GM12878 (cell line): ENCODE measurements at regions not wholly inside any gene's neighbourhood (a gene's known extent, or its start where the extent isn't known, plus 50 kb on each side); places are given as distances from the start of the nearest gene placed in this dataset.

Experiments
- ATAC-seq: fragments of 200-7000 bp; cut with Tn5 transposase; 3 replicates; pipeline ENCODE4 v1.9.1; 2020; ENCODE audit warnings: mild to moderate bottlenecking, moderate library complexity
- BruUV-seq: library from RNA; stranded (reverse); fragments of 400-500 nt; replicated peaks from 2 replicates; lab custom pipeline; 2021; lab: Mats Ljungman, UMichigan
- CTCF ChIA-PET: fragments of 300-600 bp; sonication (Branson Sonifier 250); formaldehyde crosslinking; extraction: SDS; loops from one replicate; lab custom pipeline; 2021; ENCODE audit warnings: inconsistent platforms; lab: Yijun Ruan, JAX
- POLR2A ChIA-PET: fragments of 350-600 bp; formaldehyde crosslinking; extraction: SDS; loops from one replicate; lab custom pipeline; 2021; ENCODE audit warnings: inconsistent platforms; lab: Charles Lee
- RAD21 ChIA-PET: fragments of 300-600 bp; sonication (Branson Sonifier 250); formaldehyde crosslinking; loops from one replicate; lab custom pipeline; 2023; ENCODE audit warnings: antibody characterized with exemption; ENCODE audit not compliant: unreplicated experiment; lab: Charles Lee
- SMC1A ChIA-PET: fragments of 300-600 bp; sonication (Branson Sonifier 250); formaldehyde crosslinking; loops from one replicate; lab custom pipeline; 2023; ENCODE audit not compliant: unreplicated experiment, uncharacterized antibody; lab: Charles Lee
- DNase-seq: peaks from one replicate; pipeline ENCODE4 v3.0.0-alpha.2; 2011; ENCODE audit warnings: low read depth, low spot score
- FAIRE-seq: peaks from 3 replicates; lab custom pipeline; 2011; peaks lifted over from hg19 to GRCh38; lab: Jason Lieb, UNC
- H2AFZ ChIP-seq: 2 replicates; pipeline ENCODE4 v1.6.0; 2011; ENCODE audit warnings: low read depth, low read length, control low read depth; ENCODE audit not compliant: control insufficient read depth
- H3K27ac ChIP-seq: 2 replicates; pipeline ENCODE4 v1.5.1; 2011; ENCODE audit warnings: control low read depth; ENCODE audit not compliant: control insufficient read depth, insufficient read depth
- H3K27me3 ChIP-seq, 2 experiments: replicated peaks in 1 of 2; 2 replicates each; pipeline versions ENCODE4 v1.6.0 to v1.6.1; 2011; ENCODE audit warnings: low read length in 1 of 2; ENCODE audit not compliant: control insufficient read depth in 2 of 2, insufficient read depth in 2 of 2
- H3K36me3 ChIP-seq, 2 experiments: 2 replicates each; pipeline ENCODE4 v1.5.1; 2011; ENCODE audit warnings: low read length in 1 of 2; ENCODE audit not compliant: control insufficient read depth in 2 of 2, insufficient read depth in 2 of 2
- H3K4me1 ChIP-seq: 2 replicates; pipeline ENCODE4 v1.6.1; 2011; ENCODE audit warnings: mild to moderate bottlenecking, low read length, moderate library complexity, mixed read lengths; ENCODE audit not compliant: control insufficient read depth, insufficient read depth
- H3K4me2 ChIP-seq: 2 replicates; pipeline ENCODE4 v1.6.0; 2011; ENCODE audit warnings: control low read depth; ENCODE audit not compliant: control insufficient read depth, insufficient read depth
- H3K4me3 ChIP-seq: fragments of 200-600 bp; sonication (generic); 2 replicates; pipeline ENCODE4 v1.5.1; 2016
- H3K79me2 ChIP-seq: 2 replicates; pipeline ENCODE4 v1.6.0; 2011; ENCODE audit warnings: low read length; ENCODE audit not compliant: control insufficient read depth, insufficient read depth
- H3K9ac ChIP-seq: 2 replicates; pipeline ENCODE4 v1.8.0; 2011; ENCODE audit warnings: low read length, control low read depth, mixed read lengths; ENCODE audit not compliant: control insufficient read depth, insufficient read depth
- H3K9me3 ChIP-seq: replicated peaks from 3 replicates; pipeline ENCODE4 v1.5.1; 2011; ENCODE audit warnings: mild to moderate bottlenecking, low read length; ENCODE audit not compliant: control insufficient read depth, insufficient read depth
- H4K20me1 ChIP-seq: 2 replicates; pipeline ENCODE4 v1.6.0; 2011; ENCODE audit not compliant: control insufficient read depth, insufficient read depth
- BHLHE40 ChIP-seq, 2 experiments: fragments of 450-650 bp in 1 of 2; IDR thresholded peaks; 2 replicates each; pipeline ENCODE4 v1.6.1; 2011 to 2017; ENCODE audit warnings: low read depth in 2 of 2, borderline replicate concordance in 1 of 2, improper control_type of control experiment in 1 of 2, low read length in 1 of 2, mild to moderate bottlenecking in 1 of 2
- EGR1 ChIP-seq, 2 experiments: IDR thresholded peaks; 1 replicate in 1 of 2; 2 replicates in 1 of 2; pipeline ENCODE4 v1.6.1; 2011 to 2012; ENCODE audit warnings: low read depth in 2 of 2, low read length in 2 of 2, borderline replicate concordance in 1 of 2, mild to moderate bottlenecking in 1 of 2, moderate library complexity in 1 of 2
- GABPA ChIP-seq: IDR thresholded peaks from 2 replicates; pipeline ENCODE4 v1.6.1; 2014; ENCODE audit warnings: antibody characterized with exemption, low read depth, mild to moderate bottlenecking, inconsistent platforms
- KLF5 ChIP-seq: fragments of 450-650 bp; IDR thresholded peaks from 2 replicates; pipeline ENCODE4 v1.6.1; 2014; ENCODE audit warnings: mild to moderate bottlenecking; ENCODE audit not compliant: partially characterized antibody
- NFXL1 ChIP-seq: fragments of 450-650 bp; IDR thresholded peaks from 2 replicates; pipeline ENCODE4 v1.6.1; 2017; ENCODE audit warnings: antibody characterized with exemption, mild to moderate bottlenecking, borderline replicate concordance
- PAX8 ChIP-seq: fragments of 450-650 bp; IDR thresholded peaks from 2 replicates; pipeline ENCODE4 v1.6.1; 2017; ENCODE audit warnings: mild to moderate bottlenecking, moderate library complexity
- POLR2AphosphoS5 ChIP-seq: IDR thresholded peaks from 2 replicates; pipeline ENCODE4 v1.6.1; 2011; ENCODE audit warnings: mild to moderate bottlenecking, low read length, inconsistent platforms
- SMAD1 ChIP-seq: fragments of 450-650 bp; IDR thresholded peaks from 2 replicates; pipeline ENCODE4 v1.6.1; 2018; ENCODE audit warnings: mild to moderate bottlenecking, low read depth; ENCODE audit not compliant: partially characterized antibody
- TCF3 ChIP-seq: IDR thresholded peaks from 2 replicates; pipeline ENCODE4 v1.6.1; 2012; ENCODE audit warnings: low read depth, mild to moderate bottlenecking, low read length, borderline replicate concordance; ENCODE audit not compliant: insufficient read depth
- ZNF274 ChIP-seq: IDR thresholded peaks from one replicate; pipeline ENCODE4 v1.8.0; 2011; ENCODE audit not compliant: insufficient read length, insufficient read depth
- WGBS: methylation state at CpG from one replicate; pipeline ENCODE4 v1.1.6; 2016; ENCODE audit warnings: low lambda C conversion rate; ENCODE audit not compliant: insufficient replicate concordance, insufficient coverage; ENCODE audit errors: missing lambda C conversion rate; 5-methylcytosine and 5-hydroxymethylcytosine counted together
- in situ Hi-C: fragments of 300-500 bp; cut with MboI; formaldehyde crosslinking; loops from 9 replicates; pipeline ENCODE4 v1.14.3; 2018; ENCODE audit warnings: mixed read lengths
- intact Hi-C: fragments of 100-400 bp; cut with micrococcal nuclease; formaldehyde crosslinking; loops from one replicate; pipeline ENCODE4 v1.14.2; 2022; ENCODE audit not compliant: unreplicated experiment
- TF ChIP-seq, protein P1 (sequence below): IDR thresholded peaks from 2 replicates; pipeline ENCODE4 v1.6.1; 2012; ENCODE audit warnings: low read depth, low read length, improper control_type of control experiment
- TF ChIP-seq, protein P2 (sequence below): IDR thresholded peaks from 2 replicates; pipeline ENCODE4 v1.6.1; 2012; ENCODE audit warnings: mild to moderate bottlenecking, low read depth, low read length
- TF ChIP-seq, protein P3 (sequence below): IDR thresholded peaks from 2 replicates; pipeline ENCODE4 v1.6.1; 2011; ENCODE audit warnings: low read depth, mild to moderate bottlenecking, low read length, moderate library complexity, borderline replicate concordance; ENCODE audit errors: extremely low read depth
- TF ChIP-seq, protein P4 (sequence below): fragments of 450-650 bp; IDR thresholded peaks from 2 replicates; pipeline ENCODE4 v1.6.1; 2017; ENCODE audit warnings: mild to moderate bottlenecking, low read depth, inconsistent platforms; ENCODE audit not compliant: poor library complexity, severe bottlenecking

DNA sequence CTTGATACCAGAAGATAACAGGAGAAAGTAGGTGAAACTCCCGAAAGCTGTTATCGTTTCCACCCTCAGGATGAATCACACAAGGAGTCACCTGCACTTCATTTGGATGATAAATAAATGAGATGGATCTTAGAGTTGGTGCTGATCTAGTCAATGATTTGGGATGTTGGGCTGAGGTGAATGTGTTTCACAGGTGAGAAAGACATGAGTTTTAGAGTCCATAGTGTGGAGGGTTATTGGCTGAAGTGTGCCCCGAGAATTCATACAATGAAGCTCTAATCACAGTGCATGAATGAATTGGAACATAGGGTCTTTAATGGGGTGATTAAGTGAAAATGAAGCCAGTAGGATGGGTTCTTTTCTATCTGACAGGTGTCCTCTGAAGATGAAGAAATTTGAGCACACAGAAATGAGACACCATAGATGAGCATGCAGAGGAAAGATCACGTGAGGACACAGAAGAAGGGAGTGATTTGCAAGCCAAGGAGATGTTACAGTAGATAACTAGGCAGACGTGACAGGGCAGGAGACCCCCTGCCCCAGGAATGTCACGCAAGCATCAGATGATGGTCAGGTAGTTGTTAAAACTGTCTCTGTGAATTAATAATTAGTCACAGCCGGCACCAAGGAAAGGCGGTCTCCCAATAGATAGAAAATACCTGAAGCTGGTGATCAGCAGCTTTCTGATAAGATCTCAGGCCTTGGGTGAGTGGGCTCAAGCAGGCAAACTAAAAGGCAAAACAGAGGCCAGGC is 60.3 kb upstream of the IGLL5 start:
- 64% methylated on average over 8 of the region's 8 CpGs for WGBS
- Histone ChIP-seq H3K9ac (no peak overlapping the region), H3K9me3 (no peaks in the 10 kb centered on the region; the same call in 2 of the 3 replicates)
- no peak for TF ChIP-seq NFXL1
- TF ChIP-seq SMAD1: no peak
- TF ChIP-seq EGR1 (IDR thresholded peaks at IDR 0.05; ENCODE audit: borderline replicate concordance in 1 of 2, low read depth in 2 of 2, low read length in 2 of 2): no peak
- TF ChIP-seq, protein P1, sequence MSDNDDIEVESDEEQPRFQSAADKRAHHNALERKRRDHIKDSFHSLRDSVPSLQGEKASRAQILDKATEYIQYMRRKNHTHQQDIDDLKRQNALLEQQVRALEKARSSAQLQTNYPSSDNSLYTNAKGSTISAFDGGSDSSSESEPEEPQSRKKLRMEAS: no peak
- TF ChIP-seq GABPA: no peak
- TF ChIP-seq ZNF274: no peak
- no peak for TF ChIP-seq POLR2AphosphoS5
- TF ChIP-seq BHLHE40 (IDR thresholded peaks at IDR 0.05; ENCODE audit: borderline replicate concordance in 1 of 2, low read depth in 2 of 2, low read length in 1 of 2): no peak
- TF ChIP-seq, protein P2, sequence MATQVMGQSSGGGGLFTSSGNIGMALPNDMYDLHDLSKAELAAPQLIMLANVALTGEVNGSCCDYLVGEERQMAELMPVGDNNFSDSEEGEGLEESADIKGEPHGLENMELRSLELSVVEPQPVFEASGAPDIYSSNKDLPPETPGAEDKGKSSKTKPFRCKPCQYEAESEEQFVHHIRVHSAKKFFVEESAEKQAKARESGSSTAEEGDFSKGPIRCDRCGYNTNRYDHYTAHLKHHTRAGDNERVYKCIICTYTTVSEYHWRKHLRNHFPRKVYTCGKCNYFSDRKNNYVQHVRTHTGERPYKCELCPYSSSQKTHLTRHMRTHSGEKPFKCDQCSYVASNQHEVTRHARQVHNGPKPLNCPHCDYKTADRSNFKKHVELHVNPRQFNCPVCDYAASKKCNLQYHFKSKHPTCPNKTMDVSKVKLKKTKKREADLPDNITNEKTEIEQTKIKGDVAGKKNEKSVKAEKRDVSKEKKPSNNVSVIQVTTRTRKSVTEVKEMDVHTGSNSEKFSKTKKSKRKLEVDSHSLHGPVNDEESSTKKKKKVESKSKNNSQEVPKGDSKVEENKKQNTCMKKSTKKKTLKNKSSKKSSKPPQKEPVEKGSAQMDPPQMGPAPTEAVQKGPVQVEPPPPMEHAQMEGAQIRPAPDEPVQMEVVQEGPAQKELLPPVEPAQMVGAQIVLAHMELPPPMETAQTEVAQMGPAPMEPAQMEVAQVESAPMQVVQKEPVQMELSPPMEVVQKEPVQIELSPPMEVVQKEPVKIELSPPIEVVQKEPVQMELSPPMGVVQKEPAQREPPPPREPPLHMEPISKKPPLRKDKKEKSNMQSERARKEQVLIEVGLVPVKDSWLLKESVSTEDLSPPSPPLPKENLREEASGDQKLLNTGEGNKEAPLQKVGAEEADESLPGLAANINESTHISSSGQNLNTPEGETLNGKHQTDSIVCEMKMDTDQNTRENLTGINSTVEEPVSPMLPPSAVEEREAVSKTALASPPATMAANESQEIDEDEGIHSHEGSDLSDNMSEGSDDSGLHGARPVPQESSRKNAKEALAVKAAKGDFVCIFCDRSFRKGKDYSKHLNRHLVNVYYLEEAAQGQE: no peak
- TF ChIP-seq, protein P3, sequence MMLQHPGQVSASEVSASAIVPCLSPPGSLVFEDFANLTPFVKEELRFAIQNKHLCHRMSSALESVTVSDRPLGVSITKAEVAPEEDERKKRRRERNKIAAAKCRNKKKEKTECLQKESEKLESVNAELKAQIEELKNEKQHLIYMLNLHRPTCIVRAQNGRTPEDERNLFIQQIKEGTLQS: no peak
- no peak for TF ChIP-seq TCF3
- TF ChIP-seq KLF5: no peak
- TF ChIP-seq, protein P4, sequence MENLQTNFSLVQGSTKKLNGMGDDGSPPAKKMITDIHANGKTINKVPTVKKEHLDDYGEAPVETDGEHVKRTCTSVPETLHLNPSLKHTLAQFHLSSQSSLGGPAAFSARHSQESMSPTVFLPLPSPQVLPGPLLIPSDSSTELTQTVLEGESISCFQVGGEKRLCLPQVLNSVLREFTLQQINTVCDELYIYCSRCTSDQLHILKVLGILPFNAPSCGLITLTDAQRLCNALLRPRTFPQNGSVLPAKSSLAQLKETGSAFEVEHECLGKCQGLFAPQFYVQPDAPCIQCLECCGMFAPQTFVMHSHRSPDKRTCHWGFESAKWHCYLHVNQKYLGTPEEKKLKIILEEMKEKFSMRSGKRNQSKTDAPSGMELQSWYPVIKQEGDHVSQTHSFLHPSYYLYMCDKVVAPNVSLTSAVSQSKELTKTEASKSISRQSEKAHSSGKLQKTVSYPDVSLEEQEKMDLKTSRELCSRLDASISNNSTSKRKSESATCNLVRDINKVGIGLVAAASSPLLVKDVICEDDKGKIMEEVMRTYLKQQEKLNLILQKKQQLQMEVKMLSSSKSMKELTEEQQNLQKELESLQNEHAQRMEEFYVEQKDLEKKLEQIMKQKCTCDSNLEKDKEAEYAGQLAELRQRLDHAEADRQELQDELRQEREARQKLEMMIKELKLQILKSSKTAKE: no peak
- TF ChIP-seq PAX8: no peak
- TF ChIP-seq, all 136 proteins: peak for 0
- intact Hi-C loops (no loop called here), in situ Hi-C loops (no loop called here)
- DNase-seq: no peak
- H3K79me2 ChIP-seq: no peaks in the 10 kb centered on the region
- no peak overlapping the region for H3K4me3 ChIP-seq
- SMC1A ChIA-PET: interaction anchor here (1.3 to 1.6 kb wide), 2 partner anchors 19 to 127 kb away, joined by 3 to 5 read pairs; no protein-coding TSS in a partner anchor
- no peaks in the 10 kb centered on the region for H3K36me3 ChIP-seq
- no peak overlapping the region for H2AFZ ChIP-seq
- H3K27me3 ChIP-seq: no peaks in the 10 kb centered on the region
- H3K27ac ChIP-seq: no peak overlapping the region
- BruUV-seq: no TSS peak
- no peak for FAIRE-seq
- CTCF ChIA-PET: no interaction called here
- no peak overlapping the region for H3K4me2 ChIP-seq
- POLR2A ChIA-PET: no interaction called here
- H4K20me1 ChIP-seq: no peaks in the 10 kb centered on the region
- RAD21 ChIA-PET: no interaction called here
- ATAC-seq: no peak
- H3K4me1 ChIP-seq: no peaks in the 10 kb centered on the region; the same call in 1 of the 2 replicates
